ENCODE measurements at regions not wholly inside any gene's neighbourhood (a gene's known extent, or its start where the extent isn't known, plus 50 kb on each side); places are given as distances from the start of the nearest gene placed in this dataset.

- peaks cover 9 to 34% (median 14%) of the 10 kb centered on the region in 3 donors for H3K27me3 Mint-ChIP-seq (ENCODE audit: low read depth in 3 of 3)
These were observed 440.8 kb upstream of the SALL3 start for GRCh38 chr18:78538669-78539440.

More at GRCh38 chr18:78538669-78539440, 440.8 kb upstream of the SALL3 start:
- Histone ChIP-seq H2AFZ (ENCODE audit: insufficient read depth, low read depth, low read length, poor library complexity, severe bottlenecking) (no peak overlapping the region), H3K9ac (ENCODE audit: insufficient read depth, low read length, poor library complexity, severe bottlenecking) (no peak overlapping the region), H3K4me1 (ENCODE audit: control insufficient read depth in 1 of 2, insufficient read depth in 2 of 2, low read length in 2 of 2) (peaks cover 28 to 32% of the 10 kb centered on the region in 2 donors), H3K27me3 (ENCODE audit: control insufficient read depth in 2 of 2, insufficient read depth in 2 of 2, low read length in 2 of 2) (peaks cover 0 to 6% of the 10 kb centered on the region in 2 donors), H3K9me3 (replicated peaks in 1 of 2; ENCODE audit: control insufficient read depth in 1 of 2, insufficient read depth in 1 of 2, low read length in 2 of 2) (peaks cover 0 to 21% of the 10 kb centered on the region in 2 donors), H3K36me3 (replicated peaks in 1 of 2; ENCODE audit: control insufficient read depth in 1 of 2, insufficient read depth in 2 of 2, low read length in 2 of 2) (no peaks in the 10 kb centered on the region), H3K27ac (ENCODE audit: low read depth in 1 of 2, low read length in 2 of 2) (no peak overlapping the region), H3K79me2 (ENCODE audit: insufficient read depth, low read length) (no peaks in the 10 kb centered on the region), H3K4me2 (replicated peaks; ENCODE audit: extremely low read depth, low read length, poor library complexity, severe bottlenecking) (no peak overlapping the region), H4K20me1 (ENCODE audit: insufficient read depth, low read length) (no peaks in the 10 kb centered on the region), H3K4me3 (replicated peaks in 1 of 3; ENCODE audit: low read depth in 2 of 3, low read length in 3 of 3) (no peak overlapping the region)
- Mint-ChIP-seq H3K4me1 (peaks cover 39% of the 10 kb centered on the region), H3K36me3 (no peaks in the 10 kb centered on the region), H3K27ac (no peak overlapping the region), H3K9me3 (peaks cover 2 to 19% (median 11%) of the 10 kb centered on the region in 7 donors), H3K4me3 (no peak overlapping the region)
- TF ChIP-seq CTCF (IDR thresholded peaks at IDR 0.05), result no peak
- intact Hi-C loops (cut with micrococcal nuclease), result no loop called here
- WGBS (ENCODE audit: insufficient coverage), result 72% methylated on average over 19 of the region's 20 CpGs
- no peak for DNase-seq
